ENCODE measurements at regions not wholly inside any gene's neighbourhood (a gene's known extent, or its start where the extent isn't known, plus 50 kb on each side); places are given as distances from the start of the nearest gene placed in this dataset.

DNA sequence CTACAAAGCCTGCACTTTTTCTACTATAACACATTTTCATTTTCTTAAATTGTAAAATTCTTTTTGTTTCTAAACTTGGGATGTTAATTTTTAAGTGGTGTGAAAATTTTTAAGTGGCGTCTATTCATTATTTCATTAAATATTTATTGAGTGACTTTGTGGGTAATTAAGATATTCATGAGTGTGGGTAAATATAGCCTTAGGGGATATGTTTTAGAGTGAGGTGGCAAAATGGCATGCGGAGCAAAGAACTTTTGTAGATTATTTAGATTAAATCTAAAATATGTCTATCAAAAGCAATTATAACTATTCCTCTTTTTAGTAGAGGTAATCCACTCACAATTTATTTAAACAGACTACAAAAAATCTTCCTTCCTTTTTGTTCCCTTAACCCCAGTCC lies 188.4 kb downstream of the PCSK1 start:
- POLR2A ChIA-PET (ENCODE audit: low non-redundant PET), result no interaction called here
- H3K27ac ChIP-seq (ENCODE audit: low read depth, low read length, poor library complexity, severe bottlenecking), result no peak overlapping the region
- DNase-seq (ENCODE audit: low spot score), result no peak
- intact Hi-C loops (cut with micrococcal nuclease; ENCODE audit: unreplicated experiment), result no loop called here
- H3K9me3 ChIP-seq (ENCODE audit: low read depth, low read length, poor library complexity, severe bottlenecking), result no peaks in the 10 kb centered on the region
- no peaks in the 10 kb centered on the region for H3K4me1 ChIP-seq (ENCODE audit: insufficient read depth, low read length, poor library complexity, severe bottlenecking)
- no peaks in the 10 kb centered on the region for H3K36me3 ChIP-seq (ENCODE audit: insufficient read depth, low read length, poor library complexity, severe bottlenecking)
- H3K27me3 ChIP-seq (replicated peaks; ENCODE audit: insufficient read depth, low read depth, low read length, poor library complexity), result no peaks in the 10 kb centered on the region
- TF ChIP-seq, protein P1, sequence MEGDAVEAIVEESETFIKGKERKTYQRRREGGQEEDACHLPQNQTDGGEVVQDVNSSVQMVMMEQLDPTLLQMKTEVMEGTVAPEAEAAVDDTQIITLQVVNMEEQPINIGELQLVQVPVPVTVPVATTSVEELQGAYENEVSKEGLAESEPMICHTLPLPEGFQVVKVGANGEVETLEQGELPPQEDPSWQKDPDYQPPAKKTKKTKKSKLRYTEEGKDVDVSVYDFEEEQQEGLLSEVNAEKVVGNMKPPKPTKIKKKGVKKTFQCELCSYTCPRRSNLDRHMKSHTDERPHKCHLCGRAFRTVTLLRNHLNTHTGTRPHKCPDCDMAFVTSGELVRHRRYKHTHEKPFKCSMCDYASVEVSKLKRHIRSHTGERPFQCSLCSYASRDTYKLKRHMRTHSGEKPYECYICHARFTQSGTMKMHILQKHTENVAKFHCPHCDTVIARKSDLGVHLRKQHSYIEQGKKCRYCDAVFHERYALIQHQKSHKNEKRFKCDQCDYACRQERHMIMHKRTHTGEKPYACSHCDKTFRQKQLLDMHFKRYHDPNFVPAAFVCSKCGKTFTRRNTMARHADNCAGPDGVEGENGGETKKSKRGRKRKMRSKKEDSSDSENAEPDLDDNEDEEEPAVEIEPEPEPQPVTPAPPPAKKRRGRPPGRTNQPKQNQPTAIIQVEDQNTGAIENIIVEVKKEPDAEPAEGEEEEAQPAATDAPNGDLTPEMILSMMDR (conservative IDR thresholded peaks at IDR 0.05; ENCODE audit: low read depth, low read length), result no peak
- TF ChIP-seq EZH2 (IDR thresholded peaks at IDR 0.05; ENCODE audit: borderline replicate concordance, low read depth, low read length, poor library complexity, severe bottlenecking), result no peak
- no peak overlapping the region for H3K4me3 ChIP-seq (ENCODE audit: low read depth, low read length, poor library complexity, severe bottlenecking)
- CTCF ChIA-PET, result no interaction called here
- BruUV-seq (replicated peaks), result no TSS peak

DNA sequence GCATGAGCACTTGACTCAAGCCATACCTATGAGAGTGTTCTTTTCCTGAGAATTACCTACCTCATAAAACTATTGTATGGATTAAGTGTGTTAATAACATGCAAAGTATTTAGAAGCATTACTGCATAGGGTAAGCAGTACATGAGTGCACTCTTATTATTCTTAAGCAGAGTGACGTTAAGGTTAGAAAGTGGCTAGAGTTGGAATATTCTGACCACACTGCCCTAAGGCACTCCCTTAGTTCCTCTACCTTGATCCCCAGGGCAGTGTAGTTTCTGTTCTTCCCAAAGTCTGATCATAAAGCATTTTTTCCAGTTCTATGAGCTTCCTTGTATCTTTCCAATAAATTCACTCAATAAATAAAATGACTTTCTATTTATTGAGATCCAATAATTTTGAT lies 189.2 kb downstream of the PCSK1 start:
- CTCF ChIA-PET, result no interaction called here
- Histone ChIP-seq H3K27ac (ENCODE audit: low read depth, low read length, poor library complexity, severe bottlenecking) (no peak overlapping the region), H3K27me3 (replicated peaks; ENCODE audit: insufficient read depth, low read depth, low read length, poor library complexity) (no peaks in the 10 kb centered on the region), H3K36me3 (ENCODE audit: insufficient read depth, low read length, poor library complexity, severe bottlenecking) (no peaks in the 10 kb centered on the region), H3K4me1 (ENCODE audit: insufficient read depth, low read length, poor library complexity, severe bottlenecking) (no peaks in the 10 kb centered on the region), H3K4me3 (ENCODE audit: low read depth, low read length, poor library complexity, severe bottlenecking) (no peak overlapping the region), H3K9me3 (ENCODE audit: low read depth, low read length, poor library complexity, severe bottlenecking) (no peaks in the 10 kb centered on the region)
- TF ChIP-seq EZH2 (IDR thresholded peaks at IDR 0.05; ENCODE audit: borderline replicate concordance, low read depth, low read length, poor library complexity, severe bottlenecking), result no peak
- TF ChIP-seq, protein P1 (conservative IDR thresholded peaks at IDR 0.05; ENCODE audit: low read depth, low read length), result no peak
- intact Hi-C loops (cut with micrococcal nuclease; ENCODE audit: unreplicated experiment), result no loop called here
- BruUV-seq (replicated peaks), result no TSS peak
- POLR2A ChIA-PET (ENCODE audit: low non-redundant PET), result no interaction called here
- DNase-seq (ENCODE audit: low spot score), result no peak

DNA sequence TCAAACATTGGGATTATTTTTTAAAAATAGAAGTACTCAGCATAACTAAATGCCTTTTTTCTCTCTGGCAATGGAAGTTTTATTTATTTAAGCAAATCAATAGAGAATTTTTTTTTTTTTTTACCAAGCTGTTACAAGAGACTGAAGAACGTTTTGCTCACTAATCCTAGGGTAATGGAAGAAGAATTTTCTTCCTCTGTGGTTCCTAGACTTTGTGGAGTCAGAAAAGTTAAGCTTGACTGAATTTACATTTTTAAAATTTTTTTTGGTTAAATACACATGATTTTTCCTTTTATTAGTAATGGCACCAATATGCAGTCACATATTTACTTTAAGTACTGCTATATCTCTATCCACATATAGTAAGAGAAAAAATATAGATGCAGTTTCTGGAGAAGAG lies 189.8 kb downstream of the PCSK1 start:
- H3K4me3 ChIP-seq (ENCODE audit: low read depth, low read length, poor library complexity, severe bottlenecking), result no peak overlapping the region
- BruUV-seq (replicated peaks), result no TSS peak
- no peaks in the 10 kb centered on the region for H3K36me3 ChIP-seq (ENCODE audit: insufficient read depth, low read length, poor library complexity, severe bottlenecking)
- TF ChIP-seq EZH2 (IDR thresholded peaks at IDR 0.05; ENCODE audit: borderline replicate concordance, low read depth, low read length, poor library complexity, severe bottlenecking), result no peak
- TF ChIP-seq, protein P1 (conservative IDR thresholded peaks at IDR 0.05; ENCODE audit: low read depth, low read length), result no peak
- H3K9me3 ChIP-seq (ENCODE audit: low read depth, low read length, poor library complexity, severe bottlenecking), result no peaks in the 10 kb centered on the region
- H3K27ac ChIP-seq (ENCODE audit: low read depth, low read length, poor library complexity, severe bottlenecking), result no peak overlapping the region
- no peaks in the 10 kb centered on the region for H3K27me3 ChIP-seq (replicated peaks; ENCODE audit: insufficient read depth, low read depth, low read length, poor library complexity)
- ChIA-PET POLR2A (ENCODE audit: low non-redundant PET) (no interaction called here), CTCF (no interaction called here)
- intact Hi-C loops (cut with micrococcal nuclease; ENCODE audit: unreplicated experiment), result no loop called here
- H3K4me1 ChIP-seq (ENCODE audit: insufficient read depth, low read length, poor library complexity, severe bottlenecking), result no peaks in the 10 kb centered on the region
- no peak for DNase-seq (ENCODE audit: low spot score)
